GM12878 (cell line): ENCODE measurements at regions not wholly inside any gene's neighbourhood (a gene's known extent, or its start where the extent isn't known, plus 50 kb on each side); places are given as distances from the start of the nearest gene placed in this dataset.

Experiments
- ATAC-seq: fragments of 200-7000 bp; cut with Tn5 transposase; 3 replicates; pipeline ENCODE4 v1.9.1; 2020; ENCODE audit warnings: mild to moderate bottlenecking, moderate library complexity
- BruUV-seq: library from RNA; stranded (reverse); fragments of 400-500 nt; replicated peaks from 2 replicates; lab custom pipeline; 2021; lab: Mats Ljungman, UMichigan
- CTCF ChIA-PET: fragments of 300-600 bp; sonication (Branson Sonifier 250); formaldehyde crosslinking; extraction: SDS; loops from one replicate; lab custom pipeline; 2021; ENCODE audit warnings: inconsistent platforms; lab: Yijun Ruan, JAX
- POLR2A ChIA-PET: fragments of 350-600 bp; formaldehyde crosslinking; extraction: SDS; loops from one replicate; lab custom pipeline; 2021; ENCODE audit warnings: inconsistent platforms; lab: Charles Lee
- RAD21 ChIA-PET: fragments of 300-600 bp; sonication (Branson Sonifier 250); formaldehyde crosslinking; loops from one replicate; lab custom pipeline; 2023; ENCODE audit warnings: antibody characterized with exemption; ENCODE audit not compliant: unreplicated experiment; lab: Charles Lee
- SMC1A ChIA-PET: fragments of 300-600 bp; sonication (Branson Sonifier 250); formaldehyde crosslinking; loops from one replicate; lab custom pipeline; 2023; ENCODE audit not compliant: unreplicated experiment, uncharacterized antibody; lab: Charles Lee
- DNase-seq: peaks from one replicate; pipeline ENCODE4 v3.0.0-alpha.2; 2011; ENCODE audit warnings: low read depth, low spot score
- FAIRE-seq: peaks from 3 replicates; lab custom pipeline; 2011; peaks lifted over from hg19 to GRCh38; lab: Jason Lieb, UNC
- H2AFZ ChIP-seq: 2 replicates; pipeline ENCODE4 v1.6.0; 2011; ENCODE audit warnings: low read depth, low read length, control low read depth; ENCODE audit not compliant: control insufficient read depth
- H3K27ac ChIP-seq: 2 replicates; pipeline ENCODE4 v1.5.1; 2011; ENCODE audit warnings: control low read depth; ENCODE audit not compliant: control insufficient read depth, insufficient read depth
- H3K27me3 ChIP-seq, 2 experiments: replicated peaks in 1 of 2; 2 replicates each; pipeline versions ENCODE4 v1.6.0 to v1.6.1; 2011; ENCODE audit warnings: low read length in 1 of 2; ENCODE audit not compliant: control insufficient read depth in 2 of 2, insufficient read depth in 2 of 2
- H3K36me3 ChIP-seq, 2 experiments: 2 replicates each; pipeline ENCODE4 v1.5.1; 2011; ENCODE audit warnings: low read length in 1 of 2; ENCODE audit not compliant: control insufficient read depth in 2 of 2, insufficient read depth in 2 of 2
- H3K4me1 ChIP-seq: 2 replicates; pipeline ENCODE4 v1.6.1; 2011; ENCODE audit warnings: mild to moderate bottlenecking, low read length, moderate library complexity, mixed read lengths; ENCODE audit not compliant: control insufficient read depth, insufficient read depth
- H3K4me2 ChIP-seq: 2 replicates; pipeline ENCODE4 v1.6.0; 2011; ENCODE audit warnings: control low read depth; ENCODE audit not compliant: control insufficient read depth, insufficient read depth
- H3K4me3 ChIP-seq: fragments of 200-600 bp; sonication (generic); 2 replicates; pipeline ENCODE4 v1.5.1; 2016
- H3K79me2 ChIP-seq: 2 replicates; pipeline ENCODE4 v1.6.0; 2011; ENCODE audit warnings: low read length; ENCODE audit not compliant: control insufficient read depth, insufficient read depth
- H3K9ac ChIP-seq: 2 replicates; pipeline ENCODE4 v1.8.0; 2011; ENCODE audit warnings: low read length, control low read depth, mixed read lengths; ENCODE audit not compliant: control insufficient read depth, insufficient read depth
- H3K9me3 ChIP-seq: replicated peaks from 3 replicates; pipeline ENCODE4 v1.5.1; 2011; ENCODE audit warnings: mild to moderate bottlenecking, low read length; ENCODE audit not compliant: control insufficient read depth, insufficient read depth
- H4K20me1 ChIP-seq: 2 replicates; pipeline ENCODE4 v1.6.0; 2011; ENCODE audit not compliant: control insufficient read depth, insufficient read depth
- BCL11A ChIP-seq: IDR thresholded peaks from 2 replicates; pipeline ENCODE4 v1.6.1; 2011; ENCODE audit warnings: low read depth, low read length
- BRCA1 ChIP-seq: IDR thresholded peaks from 2 replicates; pipeline ENCODE4 v1.6.1; 2011; ENCODE audit warnings: low read depth, low read length, improper control_type of control experiment
- CHD4 ChIP-seq: fragments of 200-600 bp; sonication (generic); IDR thresholded peaks from 2 replicates; pipeline ENCODE4 v1.6.1; 2016; ENCODE audit warnings: mild to moderate bottlenecking
- EED ChIP-seq: sonication (generic); IDR thresholded peaks from 2 replicates; pipeline ENCODE4 v1.6.1; 2016; ENCODE audit warnings: antibody characterized with exemption, low read depth
- EZH2 ChIP-seq: IDR thresholded peaks from 2 replicates; pipeline ENCODE4 v1.6.1; 2012; ENCODE audit warnings: low read depth, mild to moderate bottlenecking, control low read depth, inconsistent platforms, low read length, borderline replicate concordance; ENCODE audit not compliant: control insufficient read depth
- FOS ChIP-seq: IDR thresholded peaks from 3 replicates; pipeline ENCODE4 v1.6.1; 2011; ENCODE audit warnings: borderline replicate concordance; ENCODE audit not compliant: insufficient read length; ENCODE audit errors: extremely low read depth
- IKZF2 ChIP-seq, 2 experiments: fragments of 450-650 bp; IDR thresholded peaks; 2 replicates each; pipeline ENCODE4 v1.6.1; 2017; ENCODE audit warnings: mild to moderate bottlenecking in 2 of 2, moderate library complexity in 2 of 2
- POLR2AphosphoS2 ChIP-seq: IDR thresholded peaks from 2 replicates; pipeline ENCODE4 v1.6.1; 2011; ENCODE audit warnings: low read depth, mild to moderate bottlenecking, low read length, improper control_type of control experiment, moderate library complexity
- RBBP5 ChIP-seq: fragments of 200-600 bp; sonication (generic); conservative IDR thresholded peaks from 2 replicates; pipeline ENCODE4 v1.6.1; 2016
- SIN3A ChIP-seq: IDR thresholded peaks from 2 replicates; pipeline ENCODE4 v1.6.1; 2012; ENCODE audit warnings: low read depth, low read length, improper control_type of control experiment
- SMC3 ChIP-seq: IDR thresholded peaks from 2 replicates; pipeline ENCODE4 v1.6.1; 2011; ENCODE audit warnings: low read length, improper control_type of control experiment, borderline replicate concordance
- STAT1 ChIP-seq: fragments of 450-650 bp; conservative IDR thresholded peaks from 2 replicates; pipeline ENCODE4 v1.6.1; 2014; ENCODE audit warnings: antibody characterized with exemption, mild to moderate bottlenecking
- WGBS: methylation state at CpG from one replicate; pipeline ENCODE4 v1.1.6; 2016; ENCODE audit warnings: low lambda C conversion rate; ENCODE audit not compliant: insufficient replicate concordance, insufficient coverage; ENCODE audit errors: missing lambda C conversion rate; 5-methylcytosine and 5-hydroxymethylcytosine counted together
- in situ Hi-C: fragments of 300-500 bp; cut with MboI; formaldehyde crosslinking; loops from 9 replicates; pipeline ENCODE4 v1.14.3; 2018; ENCODE audit warnings: mixed read lengths
- intact Hi-C: fragments of 100-400 bp; cut with micrococcal nuclease; formaldehyde crosslinking; loops from one replicate; pipeline ENCODE4 v1.14.2; 2022; ENCODE audit not compliant: unreplicated experiment
- TF ChIP-seq, protein P1 (sequence below): IDR thresholded peaks from 2 replicates; pipeline ENCODE4 v1.6.1; 2011; ENCODE audit warnings: borderline replicate concordance, low read depth, mild to moderate bottlenecking, moderate library complexity, low read length; ENCODE audit not compliant: insufficient read depth, poor library complexity, severe bottlenecking
- TF ChIP-seq, protein P2 (sequence below): fragments of 450-650 bp; IDR thresholded peaks from 2 replicates; pipeline ENCODE4 v1.6.1; 2018; ENCODE audit warnings: mild to moderate bottlenecking, low read depth, moderate library complexity; ENCODE audit not compliant: partially characterized antibody
- TF ChIP-seq, protein P3 (sequence below): fragments of 450-650 bp; IDR thresholded peaks from 2 replicates; pipeline ENCODE4 v1.6.1; 2016; ENCODE audit warnings: mild to moderate bottlenecking

DNA sequence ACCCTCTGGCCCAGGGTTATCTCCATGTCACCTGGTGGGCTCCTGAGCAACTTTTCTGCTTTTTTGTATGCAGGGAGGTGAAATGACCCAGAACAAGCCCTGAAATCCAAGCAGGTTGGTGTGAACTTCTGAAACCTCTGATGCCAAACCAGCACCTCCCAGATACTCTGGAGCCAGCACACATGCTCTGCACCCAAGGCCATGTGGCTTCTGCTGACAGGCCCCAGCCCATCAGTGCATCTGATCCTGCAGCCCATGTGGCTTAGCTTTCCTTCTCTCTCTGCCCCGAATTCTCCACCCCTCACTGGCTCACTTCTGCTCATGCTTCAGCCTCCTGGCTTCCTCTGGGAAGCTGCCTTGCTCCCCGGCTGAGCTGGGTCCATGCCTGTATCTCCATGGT lies 59.3 kb upstream of the RPS6KA2 start:
- Histone ChIP-seq H3K27ac (no peak overlapping the region), H3K4me3 (no peak overlapping the region), H3K4me1 (no peaks in the 10 kb centered on the region), H3K9me3 (no peaks in the 10 kb centered on the region), H3K4me2 (no peak overlapping the region), H3K79me2 (no peaks in the 10 kb centered on the region), H2AFZ (no peak overlapping the region), H3K36me3 (no peaks in the 10 kb centered on the region), H3K27me3 (peaks cover 0 to 5% of the 10 kb centered on the region in 2 experiments; a peak in 2 of 4 replicates), H3K9ac (no peak overlapping the region), H4K20me1 (no peaks in the 10 kb centered on the region)
- POLR2A ChIA-PET = no interaction called here
- 0% methylated on average over 2 of the region's 2 CpGs for WGBS
- CTCF ChIA-PET = no interaction called here
- BruUV-seq = no TSS peak
- DNase-seq = no peak
- SMC1A ChIA-PET = no interaction called here
- no peak for TF ChIP-seq CHD4
- TF ChIP-seq POLR2AphosphoS2 = no peak
- TF ChIP-seq, protein P1, sequence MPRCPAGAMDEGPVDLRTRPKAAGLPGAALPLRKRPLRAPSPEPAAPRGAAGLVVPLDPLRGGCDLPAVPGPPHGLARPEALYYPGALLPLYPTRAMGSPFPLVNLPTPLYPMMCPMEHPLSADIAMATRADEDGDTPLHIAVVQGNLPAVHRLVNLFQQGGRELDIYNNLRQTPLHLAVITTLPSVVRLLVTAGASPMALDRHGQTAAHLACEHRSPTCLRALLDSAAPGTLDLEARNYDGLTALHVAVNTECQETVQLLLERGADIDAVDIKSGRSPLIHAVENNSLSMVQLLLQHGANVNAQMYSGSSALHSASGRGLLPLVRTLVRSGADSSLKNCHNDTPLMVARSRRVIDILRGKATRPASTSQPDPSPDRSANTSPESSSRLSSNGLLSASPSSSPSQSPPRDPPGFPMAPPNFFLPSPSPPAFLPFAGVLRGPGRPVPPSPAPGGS = no peak
- TF ChIP-seq EED = no peak
- TF ChIP-seq, protein P2, sequence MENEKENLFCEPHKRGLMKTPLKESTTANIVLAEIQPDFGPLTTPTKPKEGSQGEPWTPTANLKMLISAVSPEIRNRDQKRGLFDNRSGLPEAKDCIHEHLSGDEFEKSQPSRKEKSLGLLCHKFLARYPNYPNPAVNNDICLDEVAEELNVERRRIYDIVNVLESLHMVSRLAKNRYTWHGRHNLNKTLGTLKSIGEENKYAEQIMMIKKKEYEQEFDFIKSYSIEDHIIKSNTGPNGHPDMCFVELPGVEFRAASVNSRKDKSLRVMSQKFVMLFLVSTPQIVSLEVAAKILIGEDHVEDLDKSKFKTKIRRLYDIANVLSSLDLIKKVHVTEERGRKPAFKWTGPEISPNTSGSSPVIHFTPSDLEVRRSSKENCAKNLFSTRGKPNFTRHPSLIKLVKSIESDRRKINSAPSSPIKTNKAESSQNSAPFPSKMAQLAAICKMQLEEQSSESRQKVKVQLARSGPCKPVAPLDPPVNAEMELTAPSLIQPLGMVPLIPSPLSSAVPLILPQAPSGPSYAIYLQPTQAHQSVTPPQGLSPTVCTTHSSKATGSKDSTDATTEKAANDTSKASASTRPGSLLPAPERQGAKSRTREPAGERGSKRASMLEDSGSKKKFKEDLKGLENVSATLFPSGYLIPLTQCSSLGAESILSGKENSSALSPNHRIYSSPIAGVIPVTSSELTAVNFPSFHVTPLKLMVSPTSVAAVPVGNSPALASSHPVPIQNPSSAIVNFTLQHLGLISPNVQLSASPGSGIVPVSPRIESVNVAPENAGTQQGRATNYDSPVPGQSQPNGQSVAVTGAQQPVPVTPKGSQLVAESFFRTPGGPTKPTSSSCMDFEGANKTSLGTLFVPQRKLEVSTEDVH = no peak
- TF ChIP-seq BCL11A = no peak
- TF ChIP-seq IKZF2 (IDR thresholded peaks at IDR 0.05) = no peak
- no peak for TF ChIP-seq SIN3A
- no peak for TF ChIP-seq EZH2
- no peak for TF ChIP-seq BRCA1
- no peak for TF ChIP-seq RBBP5
- TF ChIP-seq FOS = no peak
- TF ChIP-seq, protein P3, sequence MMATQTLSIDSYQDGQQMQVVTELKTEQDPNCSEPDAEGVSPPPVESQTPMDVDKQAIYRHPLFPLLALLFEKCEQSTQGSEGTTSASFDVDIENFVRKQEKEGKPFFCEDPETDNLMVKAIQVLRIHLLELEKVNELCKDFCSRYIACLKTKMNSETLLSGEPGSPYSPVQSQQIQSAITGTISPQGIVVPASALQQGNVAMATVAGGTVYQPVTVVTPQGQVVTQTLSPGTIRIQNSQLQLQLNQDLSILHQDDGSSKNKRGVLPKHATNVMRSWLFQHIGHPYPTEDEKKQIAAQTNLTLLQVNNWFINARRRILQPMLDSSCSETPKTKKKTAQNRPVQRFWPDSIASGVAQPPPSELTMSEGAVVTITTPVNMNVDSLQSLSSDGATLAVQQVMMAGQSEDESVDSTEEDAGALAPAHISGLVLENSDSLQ = no peak
- TF ChIP-seq STAT1 = no peak
- no peak for TF ChIP-seq SMC3
- in situ Hi-C loops (no loop called here), intact Hi-C loops (no loop called here)
- FAIRE-seq = no peak
- ATAC-seq = no peak
- RAD21 ChIA-PET = no interaction called here
